ENCODE measurements at regions not wholly inside any gene's neighbourhood (a gene's known extent, or its start where the extent isn't known, plus 50 kb on each side); places are given as distances from the start of the nearest gene placed in this dataset.

DNA sequence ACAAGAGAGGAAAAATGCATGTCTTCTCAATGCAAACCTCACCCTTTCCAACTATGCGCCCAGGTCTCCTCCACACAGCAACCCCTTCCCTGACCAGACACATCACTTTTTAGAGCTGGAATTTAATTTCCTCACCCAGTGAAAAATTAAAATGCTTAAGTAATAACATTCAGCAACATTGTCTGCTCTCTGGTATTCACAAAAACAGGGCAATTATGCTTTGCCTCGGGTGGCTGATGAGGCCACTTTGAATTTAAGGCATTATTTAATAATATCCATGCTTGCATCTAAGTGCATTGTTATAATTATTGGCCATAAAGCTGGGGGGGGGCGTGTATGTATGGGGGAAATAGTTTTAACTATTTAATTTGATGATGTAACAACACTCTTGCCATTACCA is 777.8 kb upstream of the NRSN1 start:
- DNase-seq (ENCODE audit: low read depth, low spot score): no peak
- POLR2A ChIA-PET: no interaction called here
- TF ChIP-seq, protein P1, sequence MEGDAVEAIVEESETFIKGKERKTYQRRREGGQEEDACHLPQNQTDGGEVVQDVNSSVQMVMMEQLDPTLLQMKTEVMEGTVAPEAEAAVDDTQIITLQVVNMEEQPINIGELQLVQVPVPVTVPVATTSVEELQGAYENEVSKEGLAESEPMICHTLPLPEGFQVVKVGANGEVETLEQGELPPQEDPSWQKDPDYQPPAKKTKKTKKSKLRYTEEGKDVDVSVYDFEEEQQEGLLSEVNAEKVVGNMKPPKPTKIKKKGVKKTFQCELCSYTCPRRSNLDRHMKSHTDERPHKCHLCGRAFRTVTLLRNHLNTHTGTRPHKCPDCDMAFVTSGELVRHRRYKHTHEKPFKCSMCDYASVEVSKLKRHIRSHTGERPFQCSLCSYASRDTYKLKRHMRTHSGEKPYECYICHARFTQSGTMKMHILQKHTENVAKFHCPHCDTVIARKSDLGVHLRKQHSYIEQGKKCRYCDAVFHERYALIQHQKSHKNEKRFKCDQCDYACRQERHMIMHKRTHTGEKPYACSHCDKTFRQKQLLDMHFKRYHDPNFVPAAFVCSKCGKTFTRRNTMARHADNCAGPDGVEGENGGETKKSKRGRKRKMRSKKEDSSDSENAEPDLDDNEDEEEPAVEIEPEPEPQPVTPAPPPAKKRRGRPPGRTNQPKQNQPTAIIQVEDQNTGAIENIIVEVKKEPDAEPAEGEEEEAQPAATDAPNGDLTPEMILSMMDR (IDR thresholded peaks at IDR 0.05; ENCODE audit: insufficient read depth, low read length, missing control alignments): no peak

DNA sequence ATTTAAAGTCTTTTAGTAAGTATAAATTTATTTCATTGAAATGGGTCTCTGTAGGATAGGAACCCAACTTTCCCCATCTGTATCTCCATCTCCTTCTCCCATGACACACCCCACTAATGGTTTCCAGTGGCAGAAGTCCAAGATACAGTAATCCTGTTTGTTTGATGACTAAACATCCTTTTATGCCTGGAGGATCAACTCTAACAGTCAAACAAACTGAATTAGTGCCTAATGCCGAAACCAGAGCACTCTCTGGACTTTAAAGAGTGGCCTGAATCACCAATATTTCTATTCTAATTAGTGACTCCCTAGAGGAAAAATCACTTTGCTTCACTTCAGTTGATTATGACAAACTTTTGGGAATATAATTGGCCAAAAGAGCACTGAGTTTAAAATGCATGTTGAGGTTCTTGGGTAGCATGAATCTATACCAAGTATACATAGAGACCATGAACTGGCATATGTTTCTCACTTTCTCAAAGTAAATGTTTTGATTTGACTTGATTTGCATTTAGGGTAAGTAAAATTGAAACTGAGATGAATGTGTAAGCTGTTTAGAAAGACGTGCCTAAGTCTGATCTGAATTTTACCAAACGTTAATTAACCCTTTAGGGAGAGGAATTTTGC is 776.4 kb upstream of the NRSN1 start:
- no peak overlapping the region for H3K4me3 ChIP-seq (ENCODE audit: low read depth, low read length)
- peak; percentile 72 for DNase-seq (ENCODE audit: low read depth, low spot score)
- TF ChIP-seq, protein P1 (IDR thresholded peaks at IDR 0.05; ENCODE audit: insufficient read depth, low read length, missing control alignments): no peak
- ChIA-PET CTCF (no interaction called here), POLR2A (no interaction called here)

More for the DNA sequence above, 777.8 kb upstream of the NRSN1 start:
- CTCF ChIA-PET: no interaction called here
- no peak overlapping the region for H3K4me3 ChIP-seq (ENCODE audit: low read depth, low read length)

DNA sequence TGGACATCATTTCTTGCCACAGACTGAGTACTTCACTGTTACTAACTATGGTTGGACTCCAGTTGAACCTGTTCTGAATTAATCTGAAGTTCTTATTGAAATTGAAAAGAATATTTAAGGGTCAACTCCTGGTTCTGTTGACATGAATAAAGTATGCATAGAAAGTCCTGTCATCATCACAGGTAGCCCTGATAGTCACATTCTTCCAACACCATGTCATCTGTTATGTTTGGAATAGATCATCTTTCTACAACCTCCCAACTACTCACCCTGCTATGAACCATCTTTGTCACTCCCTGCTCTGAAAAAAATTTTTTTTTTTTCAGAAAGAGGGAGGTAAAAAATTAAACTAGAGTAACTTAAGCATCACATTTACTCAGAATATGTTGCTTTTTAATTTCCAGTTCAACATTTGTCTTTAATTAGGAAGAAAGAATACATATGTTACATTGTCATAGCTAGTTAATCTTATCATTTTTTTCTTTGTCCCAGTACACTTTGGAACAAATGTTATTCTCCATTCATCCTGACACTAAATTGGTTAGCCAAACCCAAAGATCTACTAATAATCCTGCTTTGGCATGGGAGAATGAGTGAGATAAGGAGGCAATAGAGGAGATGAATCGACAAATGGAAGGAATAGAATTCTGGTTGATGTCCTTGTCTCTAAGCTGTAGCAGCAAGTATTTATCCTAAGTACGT is 775.1 kb upstream of the NRSN1 start:
- ChIA-PET CTCF (no interaction called here), POLR2A (no interaction called here)
- H3K4me3 ChIP-seq (ENCODE audit: low read depth, low read length): no peak overlapping the region
- DNase-seq (ENCODE audit: low read depth, low spot score): no peak
- TF ChIP-seq, protein P1 (IDR thresholded peaks at IDR 0.05; ENCODE audit: insufficient read depth, low read length, missing control alignments): no peak

DNA sequence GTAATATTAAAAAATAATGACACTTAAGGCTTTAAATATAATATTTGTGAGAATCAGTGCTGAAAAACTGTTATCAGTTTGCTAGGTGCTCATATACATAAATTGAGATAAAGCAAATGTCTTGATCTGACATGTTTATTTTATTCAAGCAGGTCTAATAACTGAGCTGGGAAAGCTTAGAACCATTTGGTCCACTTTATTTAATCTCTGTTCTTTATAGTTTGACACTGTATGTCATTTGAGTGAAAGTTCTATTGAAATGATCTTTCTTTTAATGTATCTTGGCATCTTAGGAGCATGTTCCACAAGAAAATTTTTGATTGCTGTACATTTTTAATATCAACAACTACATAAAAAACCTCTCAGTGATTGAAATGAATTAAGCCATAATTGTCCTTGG is 772.0 kb upstream of the NRSN1 start:
- H3K4me3 ChIP-seq (ENCODE audit: low read depth, low read length): no peak overlapping the region
- no peak for DNase-seq (ENCODE audit: low read depth, low spot score)
- ChIA-PET POLR2A (no interaction called here), CTCF (no interaction called here)
- TF ChIP-seq, protein P1 (IDR thresholded peaks at IDR 0.05; ENCODE audit: insufficient read depth, low read length, missing control alignments): no peak

DNA sequence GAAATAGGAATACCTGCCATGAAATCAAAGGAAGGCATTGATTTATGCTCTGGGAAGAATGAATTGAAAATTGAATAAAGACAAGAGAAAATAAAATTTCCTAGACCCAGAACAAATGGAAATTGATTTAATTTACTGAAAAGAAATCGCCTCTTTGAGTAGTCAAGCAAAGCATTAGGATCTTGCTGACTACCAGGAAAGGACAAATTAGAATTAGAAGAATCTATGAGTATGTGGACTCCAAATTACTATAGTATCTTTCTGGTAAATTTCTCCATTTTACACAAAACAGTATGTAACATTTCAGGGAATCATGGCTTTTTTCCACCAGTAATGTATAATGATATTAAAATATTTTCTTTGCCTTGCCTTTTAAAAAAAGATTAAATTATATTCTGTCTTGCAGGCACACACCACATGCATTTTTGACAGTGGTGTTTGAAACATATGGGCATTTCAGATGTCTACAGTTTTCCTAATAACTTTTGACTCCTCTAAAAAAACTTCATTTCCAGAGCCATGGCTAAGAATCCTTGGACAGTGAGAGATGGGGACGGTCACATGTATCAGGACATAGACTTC is 768.7 kb upstream of the NRSN1 start:
- H3K4me3 ChIP-seq (ENCODE audit: low read depth, low read length): no peak overlapping the region
- CTCF ChIA-PET: no interaction called here
- DNase-seq (ENCODE audit: low read depth, low spot score): no peak
- TF ChIP-seq, protein P1 (IDR thresholded peaks at IDR 0.05; ENCODE audit: insufficient read depth, low read length, missing control alignments): no peak
- POLR2A ChIA-PET: no interaction called here

DNA sequence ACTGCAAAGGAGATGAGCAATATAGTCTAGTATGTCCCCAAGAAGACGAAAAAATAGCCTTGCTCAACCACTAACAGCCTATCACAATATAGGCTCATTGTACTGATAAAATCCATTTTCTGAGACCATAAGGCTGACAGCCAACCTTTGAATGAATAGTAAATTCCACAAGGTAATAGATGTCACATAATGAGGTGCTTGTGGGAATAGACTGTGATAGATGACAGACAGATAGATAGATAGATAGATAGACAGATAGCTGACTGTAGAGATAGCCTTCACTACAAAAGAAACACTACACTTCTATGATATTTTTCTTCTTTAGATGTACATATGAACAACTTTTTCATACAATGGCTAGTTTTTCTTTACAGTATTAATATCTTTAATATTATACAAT is 760.3 kb upstream of the NRSN1 start:
- ChIA-PET CTCF (no interaction called here), POLR2A (no interaction called here)
- TF ChIP-seq, protein P1 (IDR thresholded peaks at IDR 0.05; ENCODE audit: insufficient read depth, low read length, missing control alignments): no peak
- DNase-seq (ENCODE audit: low read depth, low spot score): no peak
- no peak overlapping the region for H3K4me3 ChIP-seq (ENCODE audit: low read depth, low read length)
